ENCODE measurements at regions not wholly inside any gene's neighbourhood (a gene's known extent, or its start where the extent isn't known, plus 50 kb on each side); places are given as distances from the start of the nearest gene placed in this dataset.

- no peak overlapping the region for H3K4me3 ChIP-seq
- no peaks in the 10 kb centered on the region for H3K36me3 ChIP-seq
- no peaks in the 10 kb centered on the region for H3K27me3 ChIP-seq
- H3K9me3 ChIP-seq, result no peaks in the 10 kb centered on the region
- TF ChIP-seq POLR2A (IDR thresholded peaks at IDR 0.05), result no peak
- no peak for TF ChIP-seq CTCF (IDR thresholded peaks at IDR 0.05)
- H3K27ac ChIP-seq, result no peak overlapping the region
- no peaks in the 10 kb centered on the region for H3K4me1 ChIP-seq
- no peak for DNase-seq
- intact Hi-C loops (cut with DNase I; ENCODE audit: low total_unique reads), result no loop called here
Measured at GRCh38 chr14:49527221-49527620, 59.0 kb downstream of the RPS29 start.

GRCh38 chr14:49526101-49526500 lies 60.1 kb downstream of the RPS29 start:
- Histone ChIP-seq H3K27ac (no peak overlapping the region), H3K4me3 (no peak overlapping the region), H3K9me3 (no peaks in the 10 kb centered on the region), H3K27me3 (no peaks in the 10 kb centered on the region), H3K36me3 (no peaks in the 10 kb centered on the region), H3K4me1 (no peaks in the 10 kb centered on the region)
- TF ChIP-seq POLR2A (IDR thresholded peaks at IDR 0.05) (no peak), CTCF (IDR thresholded peaks at IDR 0.05) (no peak)
- intact Hi-C loops (cut with DNase I; ENCODE audit: low total_unique reads), result no loop called here
- no peak for DNase-seq

GRCh38 chr14:49516286-49516685 lies 69.9 kb downstream of the RPS29 start:
- intact Hi-C loops (cut with DNase I; ENCODE audit: low total_unique reads), result no loop called here

GRCh38 chr14:49512571-49512970 lies 73.6 kb downstream of the RPS29 start:
- H3K27me3 ChIP-seq, result no peaks in the 10 kb centered on the region
- no peaks in the 10 kb centered on the region for H3K36me3 ChIP-seq
- no peaks in the 10 kb centered on the region for H3K9me3 ChIP-seq
- no peak for DNase-seq
- H3K27ac ChIP-seq, result no peak overlapping the region
- TF ChIP-seq CTCF (IDR thresholded peaks at IDR 0.05) (no peak), POLR2A (IDR thresholded peaks at IDR 0.05) (no peak)
- intact Hi-C loops (cut with DNase I; ENCODE audit: low total_unique reads), result no loop called here
- no peak overlapping the region for H3K4me3 ChIP-seq
- no peaks in the 10 kb centered on the region for H3K4me1 ChIP-seq

More at GRCh38 chr14:49516286-49516685, 69.9 kb downstream of the RPS29 start:
- Histone ChIP-seq H3K4me1 (no peaks in the 10 kb centered on the region), H3K27me3 (no peaks in the 10 kb centered on the region), H3K9me3 (no peaks in the 10 kb centered on the region), H3K27ac (no peak overlapping the region), H3K36me3 (no peaks in the 10 kb centered on the region), H3K4me3 (no peak overlapping the region)
- no peak for DNase-seq
- TF ChIP-seq CTCF (IDR thresholded peaks at IDR 0.05) (no peak), POLR2A (IDR thresholded peaks at IDR 0.05) (no peak)

GRCh38 chr14:49512147-49512551 lies 74.0 kb downstream of the RPS29 start:
- H3K27me3 ChIP-seq, result no peaks in the 10 kb centered on the region
- no peaks in the 10 kb centered on the region for H3K36me3 ChIP-seq
- H3K27ac ChIP-seq, result no peak overlapping the region
- TF ChIP-seq CTCF (IDR thresholded peaks at IDR 0.05) (no peak), POLR2A (IDR thresholded peaks at IDR 0.05) (no peak)
- intact Hi-C loops (cut with DNase I; ENCODE audit: low total_unique reads), result no loop called here
- H3K4me1 ChIP-seq, result no peaks in the 10 kb centered on the region
- no peaks in the 10 kb centered on the region for H3K9me3 ChIP-seq
- H3K4me3 ChIP-seq, result no peak overlapping the region
- DNase-seq, result no peak

Measured in uterus (tissue), 3 donors.